ENCODE measurements at regions not wholly inside any gene's neighbourhood (a gene's known extent, or its start where the extent isn't known, plus 50 kb on each side); places are given as distances from the start of the nearest gene placed in this dataset.
"Not testable (repeated sequence)": the region's sequence is repeated elsewhere in the genome, so short reads cannot be mapped to it uniquely, and the experiment has no call there.

DNA sequence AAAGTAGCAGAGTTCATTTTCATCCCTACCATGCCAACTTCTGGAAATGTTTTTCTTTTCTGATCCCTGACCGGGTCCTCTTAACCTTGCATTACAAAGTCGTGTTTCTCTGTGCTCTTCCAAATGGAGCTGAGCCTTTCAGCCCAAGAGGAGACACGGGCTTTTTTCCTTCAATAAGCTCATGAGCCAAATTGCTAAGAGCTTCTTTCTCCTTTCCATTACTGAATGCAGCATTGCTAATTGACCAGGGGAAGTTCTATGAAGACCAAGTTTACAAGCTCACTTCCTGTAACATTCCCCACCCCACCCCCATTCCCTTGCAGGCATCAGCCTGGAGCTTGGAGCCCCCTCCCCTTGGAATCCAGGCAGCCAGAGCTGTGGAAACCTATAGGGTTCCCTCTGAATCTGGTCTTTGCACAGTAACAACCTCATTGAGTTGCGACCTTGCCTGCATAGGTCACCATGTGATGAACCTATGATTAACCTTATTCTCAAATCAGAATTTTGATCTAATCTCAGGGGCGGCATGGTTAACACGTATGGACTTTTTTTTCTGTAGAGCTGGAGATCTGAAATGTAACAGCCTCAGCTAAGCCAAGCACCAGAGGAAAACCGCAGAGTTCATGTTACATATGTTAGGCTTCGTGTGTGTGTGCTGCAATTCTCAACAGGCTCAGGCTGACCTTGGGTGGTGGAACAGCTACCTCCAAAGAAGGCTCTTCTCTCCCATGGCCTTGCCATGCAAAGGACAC is 395.7 kb upstream of the ZNF462 start:
- no peak for DNase-seq

DNA sequence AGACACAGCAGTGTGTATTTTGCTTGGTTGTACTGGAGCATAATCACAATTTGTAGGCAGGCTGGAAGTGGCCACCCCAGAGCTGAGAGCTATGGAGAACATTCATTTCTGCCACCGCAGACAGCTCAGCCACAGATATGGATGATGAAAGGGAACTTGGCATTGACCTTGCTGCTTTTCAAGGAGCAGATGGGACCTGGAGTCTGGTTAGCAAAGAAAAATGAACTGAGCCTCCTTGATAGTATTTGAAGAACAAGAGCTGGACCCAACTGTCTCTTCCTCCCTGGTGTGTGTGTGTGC is 395.2 kb upstream of the ZNF462 start:
- DNase-seq = no peak

DNA sequence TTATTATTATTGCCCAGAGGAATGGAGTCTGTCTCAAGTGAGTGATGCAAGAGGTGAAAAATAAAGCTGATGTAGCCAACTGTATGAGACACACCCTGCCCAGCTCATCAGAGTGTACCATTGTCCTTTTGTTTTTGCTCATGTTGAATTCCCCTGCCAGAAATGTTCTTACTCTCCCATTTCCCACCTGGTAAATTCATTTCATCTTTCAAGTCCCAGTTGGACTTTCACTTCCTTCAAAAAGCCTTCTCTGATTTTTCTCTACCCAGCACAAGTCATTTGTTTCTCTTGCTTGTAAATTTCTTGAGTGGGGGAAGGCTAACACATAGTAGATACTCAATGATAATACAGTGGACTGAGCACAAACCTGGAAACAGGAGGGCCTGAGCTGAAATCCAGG is 394.5 kb upstream of the ZNF462 start:
- DNase-seq = no peak

DNA sequence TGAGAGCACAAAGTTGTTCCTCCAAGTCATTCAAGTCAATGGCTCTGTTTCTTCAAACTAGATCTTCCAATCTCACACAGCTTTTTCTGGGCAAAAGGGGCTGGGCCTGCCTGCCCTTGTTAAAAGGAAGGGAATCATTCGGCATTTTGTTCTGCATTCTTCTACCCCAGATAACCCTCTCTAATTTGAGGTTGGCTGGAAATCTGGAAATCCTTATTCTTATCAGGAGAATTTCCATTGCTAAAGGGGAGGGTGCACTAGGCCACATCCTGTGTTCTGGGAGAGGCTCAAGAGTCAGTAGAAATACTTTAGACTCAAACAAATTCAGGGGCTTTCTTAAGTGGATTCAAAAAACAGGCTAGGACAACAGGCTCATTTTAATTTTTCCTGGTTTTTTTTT is 384.7 kb upstream of the ZNF462 start:
- DNase-seq = no peak

DNA sequence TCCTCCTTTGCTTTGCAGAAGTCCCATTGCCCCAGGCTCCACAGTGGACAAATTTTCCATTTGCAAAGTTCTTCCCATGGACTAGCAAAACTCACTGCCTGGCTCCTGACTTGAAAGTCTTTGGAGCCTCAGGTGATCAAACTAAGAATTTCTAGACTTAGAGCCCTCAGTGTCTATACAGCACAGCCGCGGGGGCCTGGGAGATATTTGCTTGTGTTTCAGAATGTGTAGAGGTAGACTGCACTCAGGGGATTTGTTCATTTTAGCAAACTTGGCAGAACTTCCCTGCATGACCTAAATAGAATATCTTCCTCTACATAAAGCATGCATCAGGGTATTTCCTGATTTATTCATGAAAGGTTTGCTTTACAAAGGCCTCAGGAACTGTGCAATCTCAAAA is 384.2 kb upstream of the ZNF462 start:
- no peak for DNase-seq

DNA sequence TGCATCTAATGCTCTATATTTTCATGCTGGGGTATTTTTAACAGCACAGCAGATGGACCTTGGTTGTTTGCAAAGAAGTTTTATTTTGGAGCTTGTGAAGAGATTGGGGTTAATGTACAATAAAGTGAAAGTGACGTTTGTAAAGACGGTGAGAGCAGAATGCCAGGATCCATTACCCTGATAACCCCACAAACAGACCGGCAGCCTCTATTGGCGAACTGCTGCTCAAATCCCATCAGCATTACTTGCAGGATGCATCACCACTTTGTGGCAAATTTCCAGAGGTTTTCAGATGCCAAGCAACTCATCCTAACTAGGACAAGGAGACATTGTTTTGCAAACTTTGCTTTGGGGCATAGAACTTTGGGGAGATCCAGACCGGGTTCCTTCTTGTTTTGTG is 383.3 kb upstream of the ZNF462 start:
- DNase-seq = no peak

DNA sequence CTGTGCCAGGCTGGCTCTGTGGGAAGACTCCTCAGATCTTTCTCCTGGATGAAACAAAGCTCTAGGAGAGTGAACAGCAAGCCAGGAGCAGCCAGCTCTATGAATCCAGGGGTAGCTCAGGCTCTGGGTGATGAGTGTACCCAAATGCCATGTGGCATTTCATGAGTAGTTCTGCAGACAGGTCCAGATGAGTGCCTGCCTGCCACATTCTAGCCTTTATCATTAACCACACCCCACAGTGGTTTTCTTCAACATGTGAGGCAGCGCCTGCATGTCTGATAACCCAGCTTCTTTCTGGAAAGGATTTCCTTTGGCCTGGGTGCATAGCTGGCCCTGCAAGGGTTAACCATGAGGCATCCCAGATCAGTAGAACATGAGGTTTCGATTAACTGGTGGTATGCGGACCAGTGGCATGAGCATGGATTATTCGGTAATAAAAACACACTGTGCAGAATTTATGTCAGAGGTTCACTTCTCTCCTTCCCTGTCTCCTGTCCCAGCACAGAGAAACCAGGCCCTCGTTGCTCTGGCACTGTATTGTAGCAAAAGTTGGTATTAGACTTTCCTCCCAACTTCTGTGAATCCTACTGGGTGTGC is 381.9 kb upstream of the ZNF462 start:
- no peak for DNase-seq

DNA sequence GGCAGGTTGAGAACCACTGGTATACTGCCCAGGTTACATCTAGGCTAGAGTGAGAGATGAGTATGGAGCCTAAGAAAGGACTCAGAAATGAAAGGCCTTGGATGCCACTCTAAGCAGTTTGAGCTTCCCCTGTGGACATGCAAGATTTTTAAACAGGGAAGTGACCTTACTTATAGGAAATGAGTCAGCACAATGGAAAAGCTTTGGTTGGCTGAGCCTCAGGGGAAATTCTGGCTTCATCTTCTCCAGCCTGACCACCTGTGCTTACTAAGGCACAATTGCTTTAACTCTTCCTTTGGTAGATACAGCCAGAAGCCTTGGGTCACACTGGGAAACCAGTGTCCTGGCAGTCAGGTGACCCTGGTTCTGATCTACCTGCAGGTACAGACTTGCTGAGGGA is 380.2 kb upstream of the ZNF462 start:
- peak; percentile 49 to 65 (median 61) for DNase-seq

DNA sequence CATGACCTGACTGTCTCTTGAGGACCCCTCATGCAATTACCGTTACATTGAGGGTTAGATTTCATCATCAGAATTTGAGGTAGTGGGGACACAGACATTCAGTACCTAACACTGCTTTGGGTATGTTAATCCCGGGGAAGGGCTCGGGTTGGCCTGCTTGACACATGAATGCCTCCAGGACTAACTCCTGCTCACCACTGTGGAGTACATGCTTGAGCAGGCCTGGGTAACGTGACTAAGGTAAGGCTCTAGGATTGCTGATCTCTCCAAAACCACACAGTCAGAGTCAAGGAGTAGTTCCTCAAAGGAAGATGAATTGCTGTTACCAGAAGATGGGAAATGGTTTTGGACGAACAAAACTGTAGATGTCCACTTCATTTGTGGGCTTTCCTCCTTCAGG is 376.3 kb upstream of the ZNF462 start:
- no peak for DNase-seq

DNA sequence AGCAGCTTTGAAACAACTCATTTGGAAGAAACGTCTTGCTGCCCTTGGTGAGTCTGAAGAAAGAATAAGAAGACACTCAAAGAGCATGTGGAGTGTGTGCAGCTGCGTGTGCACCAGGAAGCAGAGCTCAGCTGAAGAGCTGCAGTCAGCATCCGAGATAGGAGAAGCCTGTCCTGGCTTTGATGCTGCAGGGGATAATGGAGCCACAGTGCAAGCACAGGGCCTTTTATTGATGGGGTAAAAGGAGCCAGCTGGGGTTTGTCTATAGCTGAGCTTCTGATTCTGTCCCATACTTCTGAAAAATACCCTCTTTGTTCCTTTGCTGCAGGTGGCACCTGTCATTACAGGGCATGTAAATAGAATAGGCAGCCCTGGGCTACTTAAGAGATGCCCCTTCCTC is 375.7 kb upstream of the ZNF462 start:
- no peak for DNase-seq

DNA sequence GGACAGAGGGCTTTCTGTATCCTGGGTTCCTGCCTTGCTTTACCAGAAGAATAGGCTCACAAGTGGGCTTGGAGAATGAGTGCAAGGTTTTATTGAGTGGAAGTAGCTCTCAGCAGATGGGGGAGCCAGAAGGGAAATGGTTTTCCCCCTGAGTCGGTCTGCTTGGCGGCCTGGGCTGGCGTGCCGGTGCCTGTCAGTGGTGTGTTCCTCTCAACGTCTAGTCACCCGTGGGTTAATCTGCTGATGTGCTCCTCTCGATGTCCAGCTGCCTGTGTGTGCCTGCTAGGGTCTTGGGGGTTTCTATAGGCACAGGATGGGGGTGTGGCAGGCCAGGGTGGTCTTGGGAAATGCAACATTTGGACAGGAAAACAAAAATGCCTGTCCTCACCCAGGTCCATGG is 370.8 kb upstream of the ZNF462 start:
- not testable (repeated sequence) for DNase-seq

DNA sequence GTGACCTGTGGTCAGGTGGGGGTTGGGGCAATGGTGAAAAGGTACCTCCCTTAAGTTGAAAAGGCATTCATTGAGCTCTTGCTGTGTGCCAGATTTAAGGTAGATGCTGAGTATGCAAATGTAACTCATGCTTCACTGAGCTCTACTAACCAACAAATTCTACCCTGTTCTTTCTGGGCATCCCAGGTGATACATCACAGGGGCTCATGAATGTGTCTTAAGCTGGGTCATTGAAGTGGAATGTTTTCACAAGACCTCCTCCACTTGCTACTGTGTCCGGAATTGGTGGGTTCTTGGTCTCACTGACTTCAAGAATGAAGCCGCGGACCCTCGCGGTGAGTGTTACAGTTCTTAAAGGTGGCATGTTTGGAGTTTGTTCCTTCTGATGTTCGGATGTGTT is 362.8 kb upstream of the ZNF462 start:
- no peak for DNase-seq

DNA sequence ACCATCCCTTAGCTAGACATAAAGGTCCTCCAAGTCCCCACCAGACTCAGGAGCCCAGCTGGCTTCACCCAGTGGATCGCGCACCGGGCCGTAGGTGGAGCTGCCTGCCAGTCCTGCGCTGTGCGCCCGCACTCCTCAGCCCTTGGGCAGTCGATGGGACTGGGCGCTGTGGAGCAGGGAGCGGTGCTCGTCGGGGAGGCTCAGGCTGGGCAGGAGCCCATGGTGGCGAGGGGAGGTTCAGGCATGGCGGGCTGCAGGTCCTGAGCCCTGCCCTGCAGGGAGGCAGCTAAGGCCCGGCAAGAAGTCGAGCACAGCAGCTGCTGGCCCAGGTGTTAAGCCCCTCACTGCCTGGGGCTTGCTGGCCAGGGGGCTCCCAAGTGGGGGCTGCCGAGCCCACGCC is 361.8 kb upstream of the ZNF462 start:
- not testable (repeated sequence) for DNase-seq

DNA sequence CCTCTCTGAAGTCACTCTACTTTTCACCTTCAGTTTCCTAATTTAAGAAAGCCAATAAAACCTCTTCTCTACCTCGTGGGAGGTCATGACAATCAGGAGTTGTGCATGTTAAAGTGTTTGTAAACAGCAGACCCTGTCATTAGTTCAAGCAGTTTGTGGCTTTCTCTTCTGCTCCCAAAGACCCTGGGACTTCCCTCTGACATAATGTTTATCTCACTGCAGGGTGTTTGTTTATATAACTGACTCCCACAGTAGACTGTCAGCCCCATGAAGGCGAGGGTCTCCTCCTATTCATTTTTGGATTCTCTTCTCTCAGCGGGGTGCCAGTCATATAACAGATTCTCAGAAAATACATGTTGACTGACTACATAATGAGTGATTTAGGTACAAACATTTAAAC is 360.0 kb upstream of the ZNF462 start:
- DNase-seq = no peak

DNA sequence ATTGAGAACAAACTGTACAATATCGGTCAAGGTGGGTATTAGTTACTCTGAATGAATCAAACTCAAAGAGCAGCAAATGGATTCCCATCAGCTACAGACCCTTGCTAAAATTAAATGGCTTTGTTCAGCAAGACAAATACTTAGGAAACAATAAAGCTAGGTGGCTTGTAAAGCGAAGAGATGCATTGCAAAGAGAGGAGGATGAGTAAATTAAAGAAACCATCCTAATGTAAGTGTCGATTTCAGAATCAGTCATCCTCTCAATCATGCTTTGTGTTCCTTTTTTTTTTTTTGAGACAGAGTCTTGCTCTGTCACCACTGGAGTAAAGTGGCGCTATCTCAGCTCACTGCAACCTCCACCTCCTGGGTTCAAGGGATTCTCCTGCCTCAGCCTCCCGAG is 359.2 kb upstream of the ZNF462 start:
- no peak for DNase-seq

DNA sequence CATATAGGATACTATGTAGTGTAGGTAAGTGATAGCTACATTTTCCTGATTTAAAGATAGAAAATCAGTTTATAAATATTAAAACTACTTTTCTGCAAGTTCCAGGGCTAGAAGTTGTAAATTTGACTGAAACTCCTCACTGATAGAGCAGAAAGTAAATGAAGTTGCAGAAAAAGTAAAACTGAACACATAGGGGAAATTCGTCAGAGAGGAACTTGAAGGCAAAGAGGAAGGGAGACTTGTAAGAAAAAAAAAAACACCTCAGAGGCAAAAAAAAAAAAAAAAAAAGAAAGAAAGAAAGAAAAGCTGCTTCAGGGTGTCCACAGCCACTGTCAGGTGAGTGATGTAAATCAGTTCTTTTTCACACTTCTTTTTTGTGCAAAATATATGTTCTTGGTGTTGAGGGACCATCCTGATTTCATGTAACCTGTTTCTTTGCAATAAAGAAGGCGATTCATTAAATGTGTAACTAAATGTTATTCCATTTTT is 336.2 kb upstream of the ZNF462 start:
- DNase-seq = peak in 2 of 3 donors; percentile 27 to 45

DNA sequence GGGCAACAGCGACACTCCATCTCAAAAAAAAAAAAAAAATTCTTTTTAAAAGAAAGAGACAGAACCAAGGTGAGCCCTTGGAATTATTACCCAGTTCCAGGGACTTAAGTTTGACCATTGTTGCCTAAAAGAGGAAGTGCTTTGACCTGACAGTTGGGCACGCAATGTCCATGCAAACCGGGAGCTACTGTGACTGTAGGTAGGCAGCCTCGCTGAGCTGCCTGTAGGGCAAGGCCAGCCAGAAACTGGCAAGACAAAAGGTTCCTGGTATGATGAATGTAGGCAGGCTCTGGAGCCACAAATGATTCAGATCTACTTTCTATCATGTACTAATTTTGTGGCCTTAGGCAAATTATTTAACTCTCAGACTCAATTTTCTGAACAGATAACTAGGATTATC is 334.8 kb upstream of the ZNF462 start:
- DNase-seq = no peak

DNA sequence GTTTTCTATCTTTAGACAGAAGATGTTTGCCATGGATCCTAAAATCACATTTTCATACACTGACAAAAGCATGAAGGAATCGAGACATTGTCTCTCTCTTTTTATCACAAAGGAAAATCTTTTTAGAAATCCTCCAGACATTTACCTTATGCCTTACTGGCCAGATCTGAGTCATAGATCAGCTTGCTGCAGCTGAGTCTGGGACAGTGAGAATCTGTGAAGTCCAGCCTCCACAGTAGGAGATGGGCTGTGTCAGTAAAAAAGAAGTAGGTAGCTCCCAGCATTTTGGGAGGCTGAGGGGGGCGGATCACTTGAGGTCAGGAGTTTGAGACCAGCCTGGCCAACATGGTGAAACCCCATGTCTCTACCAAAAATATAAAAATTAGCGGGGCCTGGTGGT is 333.4 kb upstream of the ZNF462 start:
- no peak for DNase-seq

DNA sequence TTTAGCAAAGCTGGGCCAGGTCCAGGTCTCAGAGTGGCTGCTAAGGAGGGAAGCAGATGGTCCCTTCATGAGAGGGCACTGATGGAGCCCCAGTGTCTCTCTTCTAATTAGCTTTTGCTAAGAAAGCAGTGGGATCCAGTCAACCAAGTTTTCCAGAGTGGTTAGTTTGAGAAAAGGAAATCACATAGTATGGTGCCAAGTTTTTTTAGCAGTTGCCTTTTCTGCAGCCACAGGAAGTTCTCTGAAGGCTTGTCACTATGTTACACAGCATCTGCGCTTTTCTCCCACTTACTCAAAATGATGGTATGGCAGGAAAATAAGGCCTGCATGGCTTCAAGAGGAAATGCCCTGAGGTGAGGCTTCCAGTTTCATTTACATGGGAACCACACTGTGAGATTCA is 331.5 kb upstream of the ZNF462 start:
- peak in 1 of 3 donors; percentile 7 for DNase-seq

DNA sequence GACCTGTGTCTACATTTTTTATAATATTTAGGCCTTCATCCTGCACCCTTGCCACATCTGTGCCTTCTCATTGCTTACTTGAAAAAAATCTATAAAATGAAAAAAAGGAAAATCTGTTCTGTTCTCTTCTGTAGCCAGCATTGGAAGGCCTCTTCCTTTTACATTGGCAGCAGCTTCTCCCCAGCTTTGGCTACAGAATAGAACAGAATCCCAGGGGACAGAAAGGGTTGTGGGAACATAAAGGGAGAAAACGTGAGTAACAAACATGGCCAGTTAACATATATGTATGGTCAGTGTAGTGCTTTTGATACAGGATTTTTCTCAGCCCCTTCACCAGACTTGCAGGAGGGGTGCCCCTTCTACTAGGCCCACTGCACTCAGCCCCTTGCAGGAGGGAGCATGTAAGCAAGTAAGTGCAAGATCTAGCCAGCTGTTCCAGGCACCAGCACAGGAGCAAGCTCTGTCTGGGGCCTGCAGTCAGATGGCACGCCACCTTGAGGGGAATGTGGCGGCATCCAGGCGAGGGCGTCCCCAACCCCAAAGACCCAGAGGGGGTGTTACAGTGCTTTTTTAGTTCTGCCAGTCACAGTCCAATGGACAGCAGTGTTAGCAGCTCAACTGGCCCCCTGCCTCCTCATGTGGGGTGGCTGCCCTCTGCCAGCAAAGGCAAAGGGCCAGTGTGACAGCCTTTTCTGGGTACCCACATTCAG is 330.5 kb upstream of the ZNF462 start:
- no peak for DNase-seq

DNA sequence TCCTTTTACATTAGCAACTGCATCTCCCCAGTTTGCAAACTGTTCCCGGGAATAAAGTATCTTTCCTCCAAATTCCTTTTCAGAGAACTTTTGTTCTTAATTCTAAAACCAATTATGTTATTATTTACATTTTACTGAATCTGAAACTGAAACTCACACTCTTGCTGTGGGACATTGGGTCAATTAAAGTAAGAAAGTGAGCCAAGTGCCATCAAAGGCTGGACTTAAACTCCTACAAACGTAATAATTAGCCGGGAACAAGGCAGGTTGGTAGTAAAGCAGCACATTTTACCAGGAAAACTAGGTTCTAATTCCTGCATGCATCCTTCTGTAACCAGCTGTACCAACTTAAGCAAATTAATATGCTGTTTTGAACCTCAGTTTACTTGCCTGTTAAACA is 328.2 kb upstream of the ZNF462 start:
- DNase-seq = no peak

DNA sequence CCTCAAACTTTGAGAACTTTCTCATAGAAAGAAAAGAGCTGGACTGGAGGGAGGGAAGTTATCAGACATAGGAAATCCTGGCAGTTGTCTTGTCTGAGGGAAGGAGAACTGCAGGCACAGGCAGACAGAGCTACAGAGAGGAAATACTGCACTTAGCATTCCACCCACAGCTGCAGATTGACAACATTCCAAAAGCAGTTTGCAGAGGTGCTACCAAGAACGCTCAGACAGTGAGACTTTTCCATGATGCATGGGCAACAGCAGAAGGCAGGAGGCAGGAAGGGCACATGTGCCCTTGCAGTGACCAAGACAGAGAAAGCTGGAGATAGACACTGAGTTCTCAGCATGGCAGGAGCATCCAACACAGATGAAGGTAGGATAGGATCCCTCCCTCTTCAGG is 327.5 kb upstream of the ZNF462 start:
- DNase-seq = no peak

DNA sequence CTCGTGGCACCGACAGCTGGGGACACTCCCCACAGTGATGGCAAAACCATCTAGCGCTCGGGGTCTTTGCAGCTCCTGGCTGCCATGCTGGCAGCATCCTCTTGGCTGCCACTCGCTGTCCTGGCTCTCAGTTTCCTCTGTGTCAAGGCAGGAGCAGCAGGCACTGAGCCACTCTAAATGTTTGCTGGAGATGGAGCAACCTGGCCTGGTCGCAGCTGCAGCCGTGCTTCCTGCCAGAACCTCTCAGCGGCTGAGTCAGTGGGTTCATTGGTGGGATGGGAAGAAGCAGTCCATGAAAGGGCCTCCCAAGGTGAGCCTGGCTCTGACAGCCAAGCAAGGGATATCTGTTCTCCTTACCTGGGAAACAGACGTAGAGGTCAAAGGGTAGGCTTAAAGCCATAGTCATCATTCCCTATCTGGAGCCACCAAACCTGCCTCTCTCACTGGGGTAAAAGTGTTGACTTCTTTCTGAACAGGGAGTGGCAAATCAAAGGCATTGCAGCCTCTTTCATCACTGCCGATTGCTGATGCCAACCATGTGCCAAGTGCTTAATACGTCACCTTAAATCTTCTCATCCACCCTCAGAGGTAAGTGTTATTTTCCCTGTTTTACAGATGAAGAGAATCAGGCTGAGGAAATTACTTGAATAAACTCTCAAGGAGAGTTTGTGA is 304.8 kb upstream of the ZNF462 start:
- DNase-seq = no peak

DNA sequence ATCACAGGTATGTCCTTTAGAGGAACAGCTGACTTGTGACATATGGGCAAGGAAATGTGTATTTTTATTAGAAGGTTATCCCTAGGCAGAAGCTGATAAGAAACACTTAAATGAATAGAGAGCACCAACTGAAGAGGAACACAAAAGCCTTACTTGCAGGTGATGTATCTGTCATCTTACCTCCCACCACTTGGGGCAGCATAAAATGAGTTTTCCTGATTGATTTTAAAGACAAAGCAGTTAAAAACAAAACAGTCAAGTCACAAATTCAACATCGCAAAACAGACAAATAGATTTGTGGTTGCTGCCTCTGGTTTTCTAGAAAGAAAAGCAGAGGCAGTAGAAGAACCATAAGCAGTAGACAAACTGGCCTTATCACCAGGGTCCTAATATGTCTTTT is 302.4 kb upstream of the ZNF462 start:
- no peak for DNase-seq
